Epithelial cell of esophagus (primary cell): ENCODE measurements at regions not wholly inside any gene's neighbourhood (a gene's known extent, or its start where the extent isn't known, plus 50 kb on each side); places are given as distances from the start of the nearest gene placed in this dataset.
A peak's percentile ranks its signal among the peaks of the same experiment; 100 is the strongest.
"Not testable (repeated sequence)": the region's sequence is repeated elsewhere in the genome, so short reads cannot be mapped to it uniquely, and the experiment has no call there.

ENCODE experiments used
- DNase-seq: peaks from one replicate; pipeline ENCODE4 v3.0.0; 2010; ENCODE audit warnings: low read depth
- H3K4me3 ChIP-seq: 2 replicates; pipeline ENCODE4 v1.5.1; 2011; ENCODE audit warnings: mild to moderate bottlenecking, low read length, control low read depth
- TF ChIP-seq, protein P1 (sequence below): IDR thresholded peaks from 2 replicates; pipeline ENCODE4 v1.5.1; 2011; ENCODE audit warnings: low read depth, mild to moderate bottlenecking, low read length, control low read depth, inconsistent platforms; ENCODE audit not compliant: insufficient read depth; ENCODE audit errors: missing control alignments

DNA sequence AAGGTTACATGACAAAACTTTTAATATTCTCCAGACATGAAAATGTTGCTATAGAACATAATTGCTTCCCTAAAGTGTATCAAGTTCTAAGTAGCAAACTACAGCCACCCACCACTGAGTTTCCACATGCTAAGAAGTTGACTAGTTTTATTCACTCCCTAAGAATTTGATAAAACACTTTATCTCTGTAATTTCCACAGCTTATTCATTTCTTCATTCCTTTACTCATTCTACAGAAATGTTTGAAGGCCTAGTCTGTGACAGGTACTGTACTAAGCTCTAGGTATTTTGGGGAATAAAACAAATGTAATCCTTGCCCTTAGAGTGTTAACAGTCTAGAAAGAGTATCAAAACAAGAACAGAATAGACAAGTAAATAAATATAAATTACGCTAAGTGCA is 101.8 kb upstream of the DIAPH3 start:
- no peak for DNase-seq
- TF ChIP-seq, protein P1, sequence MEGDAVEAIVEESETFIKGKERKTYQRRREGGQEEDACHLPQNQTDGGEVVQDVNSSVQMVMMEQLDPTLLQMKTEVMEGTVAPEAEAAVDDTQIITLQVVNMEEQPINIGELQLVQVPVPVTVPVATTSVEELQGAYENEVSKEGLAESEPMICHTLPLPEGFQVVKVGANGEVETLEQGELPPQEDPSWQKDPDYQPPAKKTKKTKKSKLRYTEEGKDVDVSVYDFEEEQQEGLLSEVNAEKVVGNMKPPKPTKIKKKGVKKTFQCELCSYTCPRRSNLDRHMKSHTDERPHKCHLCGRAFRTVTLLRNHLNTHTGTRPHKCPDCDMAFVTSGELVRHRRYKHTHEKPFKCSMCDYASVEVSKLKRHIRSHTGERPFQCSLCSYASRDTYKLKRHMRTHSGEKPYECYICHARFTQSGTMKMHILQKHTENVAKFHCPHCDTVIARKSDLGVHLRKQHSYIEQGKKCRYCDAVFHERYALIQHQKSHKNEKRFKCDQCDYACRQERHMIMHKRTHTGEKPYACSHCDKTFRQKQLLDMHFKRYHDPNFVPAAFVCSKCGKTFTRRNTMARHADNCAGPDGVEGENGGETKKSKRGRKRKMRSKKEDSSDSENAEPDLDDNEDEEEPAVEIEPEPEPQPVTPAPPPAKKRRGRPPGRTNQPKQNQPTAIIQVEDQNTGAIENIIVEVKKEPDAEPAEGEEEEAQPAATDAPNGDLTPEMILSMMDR, result no peak
- no peak overlapping the region for H3K4me3 ChIP-seq

DNA sequence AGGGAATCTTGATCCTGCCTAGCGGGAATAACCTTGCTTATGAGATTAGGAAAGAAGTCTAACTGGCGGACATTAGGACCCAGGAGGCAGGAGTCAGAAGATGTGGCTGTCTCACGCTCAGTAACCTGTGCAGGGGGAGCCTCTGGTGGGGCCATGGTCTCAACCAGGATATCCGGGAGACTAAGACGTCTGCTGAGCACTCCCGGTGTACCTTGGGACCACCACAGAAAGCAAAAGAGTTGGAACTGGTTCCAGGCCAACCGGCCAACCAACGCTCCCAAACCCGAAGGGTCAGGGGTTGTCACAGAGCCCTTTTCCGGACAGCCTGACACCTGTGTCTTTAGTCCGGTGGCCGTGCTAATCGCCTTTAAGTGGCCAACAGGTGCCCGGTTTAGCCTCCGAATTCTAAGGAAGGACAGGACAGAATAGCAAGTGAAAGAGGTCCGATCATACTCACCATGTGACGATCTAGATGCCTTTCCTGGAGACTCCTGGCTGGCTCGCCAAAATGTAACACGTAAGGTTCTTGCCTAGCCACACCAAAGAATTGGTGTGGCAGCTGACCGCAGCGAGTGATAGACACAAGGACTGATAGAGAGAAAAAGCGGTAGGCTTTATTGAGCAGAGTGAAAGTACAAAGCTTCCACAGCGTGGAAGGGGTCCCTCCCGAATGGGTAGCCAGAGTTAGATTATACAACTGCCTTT is 103.9 kb upstream of the DIAPH3 start:
- DNase-seq, result peak; percentile 5

DNA sequence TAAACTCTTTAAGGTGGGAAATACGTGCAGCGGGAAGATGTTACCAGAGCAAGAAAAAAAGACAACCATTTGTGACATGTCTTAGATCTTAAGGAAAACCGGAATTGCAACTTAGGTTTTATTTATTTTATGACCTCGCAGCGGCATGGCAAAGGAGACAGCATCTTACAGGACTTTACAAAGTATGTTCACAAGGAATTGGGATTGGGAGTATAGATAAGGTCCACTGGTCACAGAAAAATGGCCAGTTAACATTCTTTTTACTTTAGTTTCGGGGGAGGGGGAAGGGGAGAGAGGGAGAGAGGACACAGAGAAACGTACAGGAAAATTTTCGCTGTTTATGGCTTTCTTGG is 104.5 kb upstream of the DIAPH3 start:
- peak overlapping the region; percentile 51 for H3K4me3 ChIP-seq
- TF ChIP-seq, protein P1, result no peak
- DNase-seq, result no peak

More for the DNA sequence above, 103.9 kb upstream of the DIAPH3 start:
- H3K4me3 ChIP-seq, result peak overlapping the region; percentile 51
- TF ChIP-seq, protein P1, result no peak

DNA sequence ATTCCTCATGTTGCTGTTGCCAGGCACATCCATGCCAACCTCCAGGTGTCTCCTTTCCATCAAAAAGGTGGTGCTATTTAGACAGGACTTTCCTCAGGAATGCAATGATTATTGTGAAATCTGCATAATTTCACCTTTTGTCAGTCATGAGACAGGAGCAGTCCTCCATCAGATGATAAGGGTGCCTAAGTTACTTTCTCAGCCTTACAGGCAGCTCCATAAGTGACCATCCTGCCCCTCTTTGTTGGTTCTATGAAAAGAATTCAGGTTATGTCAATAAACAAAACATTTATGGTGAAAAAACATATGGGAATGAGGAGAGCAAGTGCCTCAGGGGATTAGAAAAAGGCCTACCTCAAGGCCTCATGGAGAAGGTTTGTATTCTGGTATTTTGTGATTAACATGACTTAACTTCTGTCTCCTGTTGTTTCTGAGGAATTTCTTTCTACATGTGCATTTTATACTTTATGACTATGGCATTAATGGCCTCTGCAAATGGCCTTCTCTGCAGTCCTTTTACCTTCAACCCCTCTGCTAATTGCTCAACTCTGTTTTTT is 110.3 kb upstream of the DIAPH3 start:
- TF ChIP-seq, protein P1, result no peak
- DNase-seq, result peak; percentile 28

DNA sequence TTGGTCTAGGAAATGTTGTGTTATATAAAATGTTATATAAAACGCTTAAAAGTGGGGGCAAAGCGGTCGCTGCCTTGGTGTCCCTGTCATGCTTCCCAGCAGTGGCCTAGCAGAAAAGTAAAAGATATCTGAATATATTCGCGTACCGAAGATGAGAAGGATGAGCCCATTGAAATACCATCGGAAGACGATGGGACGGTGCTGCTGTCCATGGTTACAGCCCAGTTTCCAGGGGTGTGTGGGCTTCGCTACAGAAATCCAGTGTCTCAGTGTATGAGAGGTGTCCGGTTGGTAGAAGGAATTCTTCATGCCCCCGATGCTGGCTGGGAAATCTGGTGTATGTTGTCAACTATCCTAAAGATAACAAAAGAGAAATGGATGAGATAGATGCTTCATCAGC is 110.9 kb upstream of the DIAPH3 start:
- TF ChIP-seq, protein P1, result no peak
- no peak overlapping the region for H3K4me3 ChIP-seq
- DNase-seq, result no peak

More for the DNA sequence above, 110.3 kb upstream of the DIAPH3 start:
- no peak overlapping the region for H3K4me3 ChIP-seq

DNA sequence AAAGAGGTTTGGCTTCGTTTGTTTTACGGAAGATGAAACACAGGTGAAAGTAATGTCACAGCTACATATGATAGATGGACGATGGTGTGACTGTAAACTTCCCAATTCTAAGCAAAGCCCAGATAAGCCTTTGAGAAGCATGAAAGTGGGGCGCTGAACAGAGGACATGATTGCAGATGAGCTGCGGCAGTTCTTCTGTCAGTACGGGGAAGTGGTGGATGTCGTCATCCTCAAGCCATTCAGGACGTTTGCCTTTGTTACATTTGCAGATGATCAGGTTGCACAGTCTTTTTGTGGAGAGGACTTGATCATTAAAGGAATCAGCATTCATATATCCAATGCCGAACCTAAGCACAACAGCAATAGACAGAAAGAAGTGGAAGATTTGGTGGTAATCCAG is 111.5 kb upstream of the DIAPH3 start:
- TF ChIP-seq, protein P1, result no peak
- no peak overlapping the region for H3K4me3 ChIP-seq
- no peak for DNase-seq

DNA sequence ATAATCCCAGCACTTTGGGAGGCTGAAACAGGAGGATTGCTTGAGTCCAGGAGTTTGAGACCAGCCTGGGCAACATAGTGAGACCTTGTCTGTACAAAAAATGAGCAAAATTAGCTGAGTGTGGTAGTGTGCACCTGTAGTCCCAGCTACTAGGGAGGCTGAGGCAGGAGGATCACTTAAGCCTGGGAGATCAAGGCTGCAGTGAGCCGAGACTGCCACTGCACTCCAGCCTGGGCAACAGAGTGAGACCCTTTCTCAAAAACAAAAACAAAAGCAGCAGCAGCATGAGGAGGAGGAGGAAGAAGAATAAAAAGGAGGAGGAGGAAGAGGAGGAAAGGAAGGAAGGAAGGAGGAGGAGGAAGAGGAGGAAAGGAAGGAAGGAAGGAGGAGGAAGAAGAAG is 116.5 kb upstream of the TDRD3 start:
- DNase-seq, H3K4me3 ChIP-seq: not testable (repeated sequence)
